Stimulated activated CD8-positive, alpha-beta memory T cell treated with anti-CD3 and anti-CD28 coated beads, Interleukin-2, amount 100 ng/mL, for 1 hour (primary cell): ENCODE measurements at regions not wholly inside any gene's neighbourhood (a gene's known extent, or its start where the extent isn't known, plus 50 kb on each side); places are given as distances from the start of the nearest gene placed in this dataset.
"Not testable (repeated sequence)": the region's sequence is repeated elsewhere in the genome, so short reads cannot be mapped to it uniquely, and the experiment has no call there.

Source experiments
- DNase-seq, 2 donors: peaks; one replicate each; pipeline ENCODE4 v3.0.0-alpha.2; 2020; ENCODE audit warnings: low read depth in 2 of 2

GRCh38 chr13:99075268-99076191, 97.7 kb upstream of the DOCK9 start:
- no peak for DNase-seq

GRCh38 chr13:99078017-99078771, 100.3 kb upstream of the DOCK9 start:
- no peak for DNase-seq

GRCh38 chr13:99080131-99080530, 102.3 kb upstream of the DOCK9 start:
- no peak for DNase-seq

GRCh38 chr13:99083981-99084380, 106.1 kb upstream of the DOCK9 start:
- no peak for DNase-seq

- no peak for DNase-seq
Measured at GRCh38 chr13:99085139-99085807, 107.4 kb upstream of the DOCK9 start.

- DNase-seq: no peak
Measured at GRCh38 chr13:99085808-99086266, 108.0 kb upstream of the DOCK9 start.

GRCh38 chr13:99086267-99087097, 108.6 kb upstream of the DOCK9 start:
- peak; percentile 36 to 59 for DNase-seq

GRCh38 chr13:99087098-99087953, 109.5 kb upstream of the DOCK9 start:
- peak; percentile 87 to 91 for DNase-seq

- DNase-seq: no peak
Measured at GRCh38 chr13:99087954-99088491, 110.2 kb upstream of the DOCK9 start.

GRCh38 chr13:99093997-99094396, 106.7 kb upstream of the UBAC2 start:
- no peak for DNase-seq

GRCh38 chr13:99101831-99102230, 98.8 kb upstream of the UBAC2 start:
- DNase-seq: not testable (repeated sequence)

- DNase-seq: no peak
Measured at GRCh38 chr13:99103536-99103935, 97.1 kb upstream of the UBAC2 start.

- DNase-seq: no peak
Measured at GRCh38 chr13:99104396-99104795, 96.3 kb upstream of the UBAC2 start.

GRCh38 chr13:99105160-99105559, 95.5 kb upstream of the UBAC2 start:
- no peak for DNase-seq

- DNase-seq: no peak
Measured at GRCh38 chr13:99113351-99113750, 87.3 kb upstream of the UBAC2 start.

- no peak for DNase-seq
Measured at GRCh38 chr13:99118179-99118578, 82.5 kb upstream of the UBAC2 start.

GRCh38 chr13:99119656-99120055, 81.0 kb upstream of the UBAC2 start:
- DNase-seq: no peak

GRCh38 chr13:99120751-99121150, 79.9 kb upstream of the UBAC2 start:
- DNase-seq: no peak

GRCh38 chr13:99122171-99122570, 78.5 kb upstream of the UBAC2 start:
- no peak for DNase-seq
